GM12878 (cell line): ENCODE measurements at regions not wholly inside any gene's neighbourhood (a gene's known extent, or its start where the extent isn't known, plus 50 kb on each side); places are given as distances from the start of the nearest gene placed in this dataset.

Experiments used
- ATAC-seq: fragments of 200-7000 bp; cut with Tn5 transposase; 3 replicates; pipeline ENCODE4 v1.9.1; 2020; ENCODE audit warnings: mild to moderate bottlenecking, moderate library complexity
- BruUV-seq: library from RNA; stranded (reverse); fragments of 400-500 nt; replicated peaks from 2 replicates; lab custom pipeline; 2021; lab: Mats Ljungman, UMichigan
- CTCF ChIA-PET: fragments of 300-600 bp; sonication (Branson Sonifier 250); formaldehyde crosslinking; extraction: SDS; loops from one replicate; lab custom pipeline; 2021; ENCODE audit warnings: inconsistent platforms; lab: Yijun Ruan, JAX
- POLR2A ChIA-PET: fragments of 350-600 bp; formaldehyde crosslinking; extraction: SDS; loops from one replicate; lab custom pipeline; 2021; ENCODE audit warnings: inconsistent platforms; lab: Charles Lee
- RAD21 ChIA-PET: fragments of 300-600 bp; sonication (Branson Sonifier 250); formaldehyde crosslinking; loops from one replicate; lab custom pipeline; 2023; ENCODE audit warnings: antibody characterized with exemption; ENCODE audit not compliant: unreplicated experiment; lab: Charles Lee
- SMC1A ChIA-PET: fragments of 300-600 bp; sonication (Branson Sonifier 250); formaldehyde crosslinking; loops from one replicate; lab custom pipeline; 2023; ENCODE audit not compliant: unreplicated experiment, uncharacterized antibody; lab: Charles Lee
- DNase-seq: peaks from one replicate; pipeline ENCODE4 v3.0.0-alpha.2; 2011; ENCODE audit warnings: low read depth, low spot score
- FAIRE-seq: peaks from 3 replicates; lab custom pipeline; 2011; peaks lifted over from hg19 to GRCh38; lab: Jason Lieb, UNC
- H2AFZ ChIP-seq: 2 replicates; pipeline ENCODE4 v1.6.0; 2011; ENCODE audit warnings: low read depth, low read length, control low read depth; ENCODE audit not compliant: control insufficient read depth
- H3K27ac ChIP-seq: 2 replicates; pipeline ENCODE4 v1.5.1; 2011; ENCODE audit warnings: control low read depth; ENCODE audit not compliant: control insufficient read depth, insufficient read depth
- H3K27me3 ChIP-seq, 2 experiments: replicated peaks in 1 of 2; 2 replicates each; pipeline versions ENCODE4 v1.6.0 to v1.6.1; 2011; ENCODE audit warnings: low read length in 1 of 2; ENCODE audit not compliant: control insufficient read depth in 2 of 2, insufficient read depth in 2 of 2
- H3K36me3 ChIP-seq, 2 experiments: 2 replicates each; pipeline ENCODE4 v1.5.1; 2011; ENCODE audit warnings: low read length in 1 of 2; ENCODE audit not compliant: control insufficient read depth in 2 of 2, insufficient read depth in 2 of 2
- H3K4me1 ChIP-seq: 2 replicates; pipeline ENCODE4 v1.6.1; 2011; ENCODE audit warnings: mild to moderate bottlenecking, low read length, moderate library complexity, mixed read lengths; ENCODE audit not compliant: control insufficient read depth, insufficient read depth
- H3K4me2 ChIP-seq: 2 replicates; pipeline ENCODE4 v1.6.0; 2011; ENCODE audit warnings: control low read depth; ENCODE audit not compliant: control insufficient read depth, insufficient read depth
- H3K4me3 ChIP-seq: fragments of 200-600 bp; sonication (generic); 2 replicates; pipeline ENCODE4 v1.5.1; 2016
- H3K79me2 ChIP-seq: 2 replicates; pipeline ENCODE4 v1.6.0; 2011; ENCODE audit warnings: low read length; ENCODE audit not compliant: control insufficient read depth, insufficient read depth
- H3K9ac ChIP-seq: 2 replicates; pipeline ENCODE4 v1.8.0; 2011; ENCODE audit warnings: low read length, control low read depth, mixed read lengths; ENCODE audit not compliant: control insufficient read depth, insufficient read depth
- H3K9me3 ChIP-seq: replicated peaks from 3 replicates; pipeline ENCODE4 v1.5.1; 2011; ENCODE audit warnings: mild to moderate bottlenecking, low read length; ENCODE audit not compliant: control insufficient read depth, insufficient read depth
- H4K20me1 ChIP-seq: 2 replicates; pipeline ENCODE4 v1.6.0; 2011; ENCODE audit not compliant: control insufficient read depth, insufficient read depth
- PRDM15 ChIP-seq: fragments of 450-650 bp; formaldehyde crosslinking; IDR thresholded peaks from 2 replicates; pipeline ENCODE4 v1.4.0; 2020; ENCODE audit warnings: mild to moderate bottlenecking, moderate library complexity
- SRF ChIP-seq, 2 experiments: IDR thresholded peaks; 2 replicates each; pipeline ENCODE4 v1.6.1; 2011; ENCODE audit warnings: low read depth in 2 of 2, low read length in 2 of 2, mild to moderate bottlenecking in 1 of 2, moderate library complexity in 1 of 2
- ZNF384 ChIP-seq: IDR thresholded peaks from 2 replicates; pipeline ENCODE4 v1.6.1; 2012; ENCODE audit warnings: low read depth, mild to moderate bottlenecking, low read length, improper control_type of control experiment, borderline replicate concordance
- ZNF592 ChIP-seq: fragments of 450-650 bp; IDR thresholded peaks from 2 replicates; pipeline ENCODE4 v1.6.1; 2017; ENCODE audit warnings: mild to moderate bottlenecking, moderate library complexity
- WGBS: methylation state at CpG from one replicate; pipeline ENCODE4 v1.1.6; 2016; ENCODE audit warnings: low lambda C conversion rate; ENCODE audit not compliant: insufficient replicate concordance, insufficient coverage; ENCODE audit errors: missing lambda C conversion rate; 5-methylcytosine and 5-hydroxymethylcytosine counted together
- in situ Hi-C: fragments of 300-500 bp; cut with MboI; formaldehyde crosslinking; loops from 9 replicates; pipeline ENCODE4 v1.14.3; 2018; ENCODE audit warnings: mixed read lengths
- intact Hi-C: fragments of 100-400 bp; cut with micrococcal nuclease; formaldehyde crosslinking; loops from one replicate; pipeline ENCODE4 v1.14.2; 2022; ENCODE audit not compliant: unreplicated experiment

- Histone ChIP-seq H4K20me1 (no peaks in the 10 kb centered on the region), H3K36me3 (no peaks in the 10 kb centered on the region), H3K4me1 (peaks cover 62% of the 10 kb centered on the region), H3K4me2 (peak overlapping the region; percentile 70; the same call in 1 of the 2 replicates), H3K79me2 (no peaks in the 10 kb centered on the region; the same call in 1 of the 2 replicates), H3K9ac (no peak overlapping the region), H3K4me3 (no peak overlapping the region), H3K27me3 (no peaks in the 10 kb centered on the region), H3K9me3 (no peaks in the 10 kb centered on the region; the same call in 2 of the 3 replicates), H3K27ac (peak overlapping the region; percentile 96), H2AFZ (no peak overlapping the region)
- ChIA-PET SMC1A (interaction anchor here (0.6 to 6.0 kb wide), 9 partner anchors 21 to 175 kb away, joined by 3 to 96 read pairs (median 5); partner anchors contain the start of gene ARF6), RAD21 (interaction anchor here (1.3 to 7.2 kb wide), 6 partner anchors 21 to 172 kb away, joined by 6 to 110 read pairs (median 56); no protein-coding TSS in a partner anchor), POLR2A (interaction anchor here (0.6 to 5.8 kb wide), 7 partner anchors 20 to 177 kb away, joined by 3 to 62 read pairs (median 3); no protein-coding TSS in a partner anchor), CTCF (interaction anchor here (0.6 to 6.0 kb wide), 4 partner anchors 19 to 176 kb away, joined by 3 to 68 read pairs (median 4); no protein-coding TSS in a partner anchor)
- 84% methylated on average over 7 of the region's 7 CpGs for WGBS
- intact Hi-C loops = no loop called here
- in situ Hi-C loops = no loop called here
- no peak for TF ChIP-seq ZNF384
- FAIRE-seq (no peak), DNase-seq (no peak), ATAC-seq (no peak)
- BruUV-seq = no TSS peak
Observed at GRCh38 chr14:50040895-50041465, 75.4 kb downstream of the VCPKMT start.

- ChIA-PET RAD21 (interaction anchor here (7.2 kb wide), 1 partner anchor 20 kb away, joined by 110 read pairs; no protein-coding TSS in a partner anchor), CTCF (interaction anchor here (6.0 kb wide), 1 partner anchor 177 kb away, joined by 68 read pairs; no protein-coding TSS in a partner anchor), SMC1A (interaction anchor here (1.1 to 6.0 kb wide), 4 partner anchors 20 to 173 kb away, joined by 4 to 96 read pairs (median 36); no protein-coding TSS in a partner anchor), POLR2A (interaction anchor here (2.1 kb wide), 1 partner anchor 40 kb away, joined by 12 read pairs; no protein-coding TSS in a partner anchor)
- Histone ChIP-seq H3K27me3 (no peaks in the 10 kb centered on the region), H3K4me3 (no peak overlapping the region), H3K27ac (no peak overlapping the region), H3K4me2 (no peak overlapping the region), H3K9me3 (no peaks in the 10 kb centered on the region; the same call in 2 of the 3 replicates), H3K79me2 (no peaks in the 10 kb centered on the region; the same call in 1 of the 2 replicates), H3K9ac (no peak overlapping the region), H3K36me3 (no peaks in the 10 kb centered on the region), H3K4me1 (peaks cover 62% of the 10 kb centered on the region), H2AFZ (no peak overlapping the region), H4K20me1 (no peaks in the 10 kb centered on the region)
- ATAC-seq (no peak), FAIRE-seq (no peak), DNase-seq (no peak)
- 100% methylated on average over 3 of the region's 3 CpGs for WGBS
- intact Hi-C loops = no loop called here
- no TSS peak for BruUV-seq
- in situ Hi-C loops = no loop called here
- TF ChIP-seq SRF (IDR thresholded peaks at IDR 0.05; ENCODE audit: low read depth in 2 of 2, low read length in 2 of 2) (no peak), PRDM15 (CRISPR knock-in tag) (no peak), ZNF592 (no peak)
Observed at GRCh38 chr14:50041980-50042379, 74.4 kb downstream of the VCPKMT start.
